GM21528 (cell line): ENCODE measurements at regions not wholly inside any gene's neighbourhood (a gene's known extent, or its start where the extent isn't known, plus 50 kb on each side); places are given as distances from the start of the nearest gene placed in this dataset.

Experiments
- ATAC-seq: cut with Tn5 transposase; IDR thresholded peaks from one replicate; pipeline ENCODE4 v1.9.1; 2021; ENCODE audit warnings: mild to moderate bottlenecking, moderate library complexity; ENCODE audit not compliant: unreplicated experiment, low FRiP score

GRCh38 chr12:88310069-88310468 is 168.0 kb downstream of the TMTC3 start:
- no peak for ATAC-seq

GRCh38 chr12:88310666-88311065 is 168.6 kb downstream of the TMTC3 start:
- ATAC-seq = no peak

GRCh38 chr12:88313554-88313953 is 171.4 kb downstream of the TMTC3 start:
- ATAC-seq = no peak

GRCh38 chr12:88314706-88315105 is 172.6 kb downstream of the TMTC3 start:
- ATAC-seq = no peak

GRCh38 chr12:88318726-88319125 is 176.6 kb downstream of the TMTC3 start:
- ATAC-seq = no peak

GRCh38 chr12:88325076-88325815 is 183.1 kb downstream of the TMTC3 start:
- ATAC-seq = no peak

GRCh38 chr12:88325816-88326189 is 183.7 kb downstream of the TMTC3 start:
- ATAC-seq = no peak

- no peak for ATAC-seq
These were observed 185.2 kb downstream of the TMTC3 start for GRCh38 chr12:88327276-88327675.

- no peak for ATAC-seq
These were observed 186.0 kb downstream of the TMTC3 start for GRCh38 chr12:88328090-88328489.

- ATAC-seq = no peak
These were observed 187.7 kb downstream of the TMTC3 start for GRCh38 chr12:88329833-88330232.

GRCh38 chr12:88334271-88334670 is 192.2 kb downstream of the TMTC3 start:
- ATAC-seq = no peak

- ATAC-seq = no peak
These were observed 194.1 kb downstream of the TMTC3 start for GRCh38 chr12:88336076-88336739.

GRCh38 chr12:88338486-88338885 is 196.4 kb downstream of the TMTC3 start:
- no peak for ATAC-seq

- ATAC-seq = no peak
These were observed 197.3 kb downstream of the TMTC3 start for GRCh38 chr12:88339254-88339949.

GRCh38 chr12:88339966-88340365 is 197.9 kb downstream of the TMTC3 start:
- ATAC-seq = no peak

- ATAC-seq = no peak
These were observed 200.2 kb downstream of the TMTC3 start for GRCh38 chr12:88342251-88342806.

- ATAC-seq = no peak
These were observed 209.0 kb downstream of the TMTC3 start for GRCh38 chr12:88351146-88351545.

- ATAC-seq = no peak
These were observed 212.6 kb downstream of the TMTC3 start for GRCh38 chr12:88354691-88355090.

GRCh38 chr12:88360343-88360742 is 218.2 kb downstream of the TMTC3 start:
- no peak for ATAC-seq

GRCh38 chr12:88361493-88361892 is 218.8 kb downstream of the KITLG start:
- no peak for ATAC-seq

GRCh38 chr12:88362439-88362838 is 217.8 kb downstream of the KITLG start:
- no peak for ATAC-seq
